ENCODE measurements at regions not wholly inside any gene's neighbourhood (a gene's known extent, or its start where the extent isn't known, plus 50 kb on each side); places are given as distances from the start of the nearest gene placed in this dataset.

DNA sequence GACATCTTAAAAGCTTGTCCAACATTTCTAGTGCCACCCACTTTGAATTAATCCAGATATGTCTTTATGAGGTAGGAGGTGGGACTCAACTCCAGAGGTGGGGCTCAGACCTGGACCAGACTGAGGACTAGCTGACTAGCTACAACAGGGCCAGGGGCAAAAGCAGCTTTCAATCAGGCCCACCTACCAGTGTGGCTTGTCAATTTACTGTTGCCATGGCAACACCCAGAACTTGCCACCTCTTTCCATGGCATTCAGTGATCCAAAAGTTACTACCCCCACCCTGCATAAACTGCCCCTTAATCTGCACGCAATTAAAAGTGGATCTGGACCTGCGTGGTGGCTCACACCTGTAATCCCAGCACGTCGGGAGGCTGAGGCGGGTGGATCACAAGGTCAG lies 113.2 kb upstream of the KAZN start:
- DNase-seq: no peak

DNA sequence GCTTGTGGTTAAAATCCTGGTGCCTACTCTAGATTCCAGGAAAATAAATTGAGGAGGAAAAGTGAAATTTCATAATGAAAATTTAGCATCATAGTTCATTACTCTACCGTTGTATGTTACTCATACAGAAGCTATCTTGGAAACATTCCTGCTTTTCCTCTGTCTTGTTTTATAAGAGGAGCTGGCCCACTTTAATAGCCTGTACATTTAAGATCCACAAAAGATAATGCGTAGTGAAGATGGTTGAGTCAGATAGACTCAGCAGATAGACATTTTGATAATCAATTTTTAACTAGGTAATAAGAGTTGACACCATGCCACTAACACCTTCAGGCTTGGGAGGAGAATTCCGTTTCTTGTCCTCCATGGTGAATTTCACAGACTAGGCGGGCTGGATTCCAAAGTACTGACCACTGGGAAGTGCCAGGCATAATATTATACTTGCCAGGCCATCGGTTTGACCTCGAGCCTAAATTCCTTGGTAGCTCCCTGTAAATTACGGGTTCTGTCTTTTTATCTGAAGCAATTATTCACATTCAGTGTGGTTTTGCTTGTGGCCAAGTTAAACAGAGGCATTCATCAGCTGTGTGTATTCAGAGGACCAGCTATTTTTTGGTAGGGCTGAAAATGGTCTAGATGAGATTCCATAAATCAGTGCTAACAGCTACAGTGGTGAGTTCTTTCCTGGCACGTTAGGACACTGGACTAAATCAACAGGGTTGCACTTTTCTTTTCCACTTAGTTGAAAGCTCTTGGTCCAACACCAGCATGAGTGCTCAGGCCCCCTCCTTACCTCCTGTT lies 111.9 kb upstream of the KAZN start:
- no peak for DNase-seq

DNA sequence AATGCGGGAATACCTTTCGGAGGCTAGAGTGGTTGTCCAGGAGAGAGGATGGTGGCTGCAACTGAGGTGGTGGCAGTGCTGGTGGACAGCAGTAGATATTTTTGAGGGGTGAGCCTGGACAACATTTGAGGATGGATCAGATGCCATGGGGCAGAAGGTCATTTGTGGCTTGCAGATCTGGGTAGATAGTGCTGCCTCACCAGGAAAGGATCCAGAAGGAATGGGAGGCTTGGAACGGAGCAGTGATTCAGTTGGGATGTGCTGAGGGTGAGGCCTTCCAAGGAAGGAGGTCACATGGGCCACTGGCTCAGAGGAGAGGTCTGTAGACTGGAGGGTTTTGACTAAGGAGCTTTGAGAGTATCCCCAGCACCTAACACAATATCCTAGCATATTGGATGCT lies 110.8 kb upstream of the KAZN start:
- DNase-seq: no peak

DNA sequence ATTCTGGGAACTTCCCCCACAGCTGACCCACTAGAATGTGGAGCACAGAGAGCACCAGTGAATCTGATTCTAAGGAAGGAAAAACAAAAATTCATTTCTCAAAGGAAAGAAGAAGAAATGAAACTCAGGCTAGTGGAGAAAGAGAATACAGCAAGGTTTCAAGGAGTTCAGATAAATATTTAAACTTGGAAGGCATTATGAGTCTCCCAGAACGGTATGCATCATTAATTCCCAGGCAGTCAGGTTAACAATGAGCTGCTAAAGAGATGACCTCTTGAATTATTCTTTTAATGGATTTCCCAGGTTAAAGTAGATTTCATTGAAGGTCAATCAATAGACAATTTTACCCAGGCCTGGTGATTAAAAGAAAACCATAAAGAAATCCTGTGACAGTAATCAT lies 103.6 kb upstream of the KAZN start:
- no peak for DNase-seq

DNA sequence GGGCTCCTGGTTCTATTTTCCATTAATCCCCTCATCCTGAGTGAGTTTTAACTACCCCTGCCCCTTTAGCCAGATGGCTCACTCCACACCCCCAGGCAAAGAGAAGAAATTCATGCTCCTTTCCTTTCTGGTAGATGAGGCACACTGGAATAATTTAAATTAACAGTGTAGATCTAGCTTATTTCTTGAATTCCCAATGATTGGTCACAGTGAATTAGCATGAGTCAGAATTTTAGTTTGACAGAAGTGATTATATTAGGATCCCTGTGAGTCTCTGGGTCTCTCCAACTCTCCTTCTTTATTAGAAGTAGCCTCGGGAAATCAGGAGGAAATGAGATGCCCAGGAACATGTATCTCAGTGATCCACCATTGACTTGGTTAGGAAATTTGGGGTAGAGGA lies 103.1 kb upstream of the KAZN start:
- DNase-seq: no peak

DNA sequence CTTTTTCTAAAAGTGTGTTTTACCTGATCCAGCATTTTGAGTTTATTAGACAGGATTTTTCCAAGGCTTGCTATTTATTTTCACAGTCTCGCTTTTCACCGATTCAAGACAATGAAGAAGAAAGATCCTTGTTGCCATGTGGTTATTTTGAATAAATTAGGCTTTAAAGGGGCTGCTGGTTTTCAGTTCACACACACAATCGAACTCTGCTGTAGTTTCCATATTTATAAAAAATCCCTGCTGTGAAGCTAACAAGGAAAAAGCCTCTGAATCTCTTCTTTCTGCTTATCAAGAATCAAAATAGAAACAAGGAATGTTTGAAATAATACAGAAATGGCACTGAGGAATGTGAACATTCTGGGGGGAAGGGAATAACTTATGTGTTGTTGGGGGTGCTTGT lies 102.5 kb upstream of the KAZN start:
- no peak for DNase-seq

DNA sequence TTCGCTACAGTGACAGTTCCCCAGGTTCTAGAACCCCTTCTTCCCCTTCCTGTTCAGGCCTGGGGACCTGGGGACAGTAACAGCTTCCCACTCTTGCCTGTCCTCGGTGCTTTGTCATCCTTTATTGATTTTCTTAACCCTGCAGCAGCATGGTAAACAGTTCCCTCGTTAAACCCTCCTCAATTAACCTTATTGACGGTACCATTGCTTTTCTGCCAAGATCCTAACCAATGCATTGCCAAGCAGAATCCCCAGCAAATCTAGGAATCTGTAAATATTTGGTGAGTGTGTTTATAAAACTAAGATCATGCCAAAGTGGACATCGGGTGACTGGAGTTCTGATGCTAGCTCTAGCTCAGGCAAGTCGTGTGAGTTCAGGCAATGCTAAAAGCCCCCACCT lies 99.6 kb upstream of the KAZN start:
- no peak for DNase-seq

DNA sequence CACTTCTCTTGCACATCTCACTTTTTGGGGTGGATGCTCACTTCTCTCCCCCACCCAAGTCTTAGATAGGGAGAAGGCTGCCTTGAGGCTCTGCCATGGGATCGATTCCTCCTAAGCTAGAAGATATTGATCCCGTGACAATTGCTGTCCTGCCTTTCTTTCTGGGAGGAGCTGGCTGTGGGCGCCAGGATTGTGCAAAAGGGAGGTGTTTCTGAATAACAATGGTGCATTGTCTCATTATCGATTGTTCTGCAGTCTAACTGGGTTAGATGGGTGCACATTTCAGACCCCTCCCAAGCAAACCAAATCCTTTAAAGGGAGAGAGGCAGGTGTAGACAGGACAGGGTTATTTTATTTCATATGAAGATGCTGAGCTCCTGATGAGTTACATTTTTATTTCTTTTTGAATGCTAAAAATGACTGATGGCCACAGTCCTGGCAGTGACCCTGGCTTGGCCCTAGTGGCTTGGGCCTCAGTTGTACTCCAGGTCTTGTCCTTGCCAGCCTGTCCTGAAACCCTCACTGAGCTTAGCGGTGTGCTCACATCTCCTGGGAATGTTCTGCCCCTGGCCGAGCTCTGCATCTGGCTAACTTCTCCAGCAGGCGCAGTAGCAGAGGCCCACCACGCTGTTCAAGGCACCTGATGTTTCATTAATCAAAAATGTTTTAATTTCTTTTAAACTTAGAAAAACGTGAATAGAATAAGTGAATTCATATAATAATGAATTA lies 99.0 kb upstream of the KAZN start:
- no peak for DNase-seq

DNA sequence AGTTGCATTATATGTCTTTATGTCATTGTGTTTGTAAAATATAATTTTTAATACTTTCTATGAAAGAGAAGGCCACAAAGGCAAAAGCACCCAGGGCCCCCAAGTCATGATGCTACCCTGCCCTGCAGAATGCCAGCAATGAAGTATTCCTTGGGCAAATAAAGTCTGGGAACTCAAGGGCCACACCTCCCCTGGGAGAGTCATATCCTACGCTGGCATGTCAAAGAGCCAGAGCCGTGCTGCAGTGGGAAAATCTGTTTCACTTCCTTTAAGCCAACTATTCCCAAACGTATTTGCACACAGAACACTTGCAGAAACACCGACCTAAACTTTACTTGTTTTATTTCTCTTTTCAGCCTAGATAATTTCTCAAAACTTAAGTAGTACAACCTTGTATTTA lies 98.4 kb upstream of the KAZN start:
- no peak for DNase-seq

DNA sequence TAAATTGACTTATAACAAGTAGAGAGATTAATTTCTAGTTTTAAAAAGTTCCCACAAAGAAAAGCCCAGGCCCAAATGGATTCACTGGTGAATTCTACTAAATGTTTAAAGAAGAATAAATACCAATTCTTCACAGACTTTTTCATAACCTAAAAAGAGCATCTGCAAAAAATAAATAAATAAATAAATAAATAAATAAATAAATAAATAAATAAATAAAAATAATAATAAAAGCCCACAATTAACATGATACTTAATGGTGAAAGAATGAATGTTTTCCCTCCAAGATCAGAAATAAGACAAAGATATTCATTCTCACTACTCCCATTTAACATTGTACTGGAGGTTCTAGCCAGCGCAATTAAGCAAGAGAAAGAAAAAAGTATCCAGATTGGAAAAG lies 97.6 kb upstream of the KAZN start:
- DNase-seq: no peak

DNA sequence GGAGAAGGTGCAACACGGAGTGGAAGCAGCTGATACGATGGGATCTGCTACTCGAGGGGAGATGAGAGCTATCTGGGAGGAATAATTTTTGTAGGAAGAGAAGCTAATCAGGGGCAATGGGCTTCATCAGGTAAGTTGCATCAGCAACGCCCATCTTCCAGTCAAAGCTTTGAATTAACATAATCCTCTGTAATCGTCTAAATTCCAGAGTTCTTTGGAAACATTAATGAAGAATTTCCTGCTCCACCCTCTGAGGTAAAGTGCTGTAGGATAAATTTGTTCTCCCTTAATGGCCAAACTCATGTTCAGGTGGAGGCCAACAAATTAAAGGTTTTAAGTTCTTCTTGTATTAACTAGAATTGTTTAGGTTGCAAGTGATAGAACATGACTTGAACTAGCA lies 94.0 kb upstream of the KAZN start:
- no peak for DNase-seq

DNA sequence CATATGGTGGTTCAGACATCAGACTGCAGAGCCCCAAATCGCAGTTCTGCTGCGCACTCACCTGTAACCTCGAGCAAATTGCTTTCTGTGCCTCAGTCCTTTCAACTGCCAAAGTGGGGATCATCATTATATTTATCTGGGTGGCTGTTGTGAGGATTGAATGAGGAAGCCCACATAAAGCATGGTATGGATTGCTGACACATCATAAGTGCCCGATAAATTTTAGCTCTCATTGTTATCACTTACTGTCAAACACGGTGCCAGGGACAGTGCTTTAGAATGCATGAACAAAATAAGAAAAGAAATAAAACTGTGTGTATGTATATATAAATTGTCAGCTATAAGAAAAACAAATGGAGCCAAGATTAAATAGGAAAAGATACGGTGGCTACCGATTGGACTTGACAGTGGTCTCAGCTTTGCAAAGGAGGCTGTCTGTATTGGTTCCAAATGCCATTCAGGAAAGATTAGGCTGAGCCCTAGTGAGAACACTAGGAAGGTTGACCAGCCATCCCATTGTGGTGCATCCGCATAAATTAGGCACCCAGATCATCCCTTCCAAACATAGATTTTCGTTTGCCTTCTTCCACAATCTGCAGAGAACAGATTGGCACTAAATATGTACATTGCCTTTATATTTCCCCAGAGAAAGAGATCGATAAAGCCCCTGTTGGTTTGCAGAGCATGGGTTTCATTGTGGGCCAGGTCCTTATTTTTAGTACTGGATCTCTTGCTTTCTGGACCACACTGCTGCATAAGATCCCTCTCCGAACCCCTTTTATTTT lies 91.8 kb upstream of the KAZN start:
- DNase-seq: no peak

DNA sequence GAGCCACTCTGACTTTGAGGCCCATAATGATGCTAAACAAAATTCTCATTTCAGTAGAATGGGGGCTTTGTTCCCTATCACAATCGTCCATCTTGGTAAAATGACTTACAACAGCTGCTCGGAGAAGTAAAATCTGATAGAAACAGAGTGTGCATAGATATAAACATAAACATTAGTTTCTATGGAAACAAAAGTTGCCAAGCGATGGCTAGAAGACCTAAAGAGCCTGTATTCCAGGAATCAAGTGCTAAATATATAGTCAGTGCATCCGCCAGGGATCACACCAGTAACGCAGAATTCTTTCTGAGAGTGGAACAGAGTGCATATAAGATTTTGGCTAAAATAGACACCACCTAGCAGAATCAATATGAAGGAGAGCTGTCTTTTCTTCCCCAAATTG lies 91.2 kb upstream of the KAZN start:
- DNase-seq: peak in 2 of 56 donors; percentile 9 to 12

DNA sequence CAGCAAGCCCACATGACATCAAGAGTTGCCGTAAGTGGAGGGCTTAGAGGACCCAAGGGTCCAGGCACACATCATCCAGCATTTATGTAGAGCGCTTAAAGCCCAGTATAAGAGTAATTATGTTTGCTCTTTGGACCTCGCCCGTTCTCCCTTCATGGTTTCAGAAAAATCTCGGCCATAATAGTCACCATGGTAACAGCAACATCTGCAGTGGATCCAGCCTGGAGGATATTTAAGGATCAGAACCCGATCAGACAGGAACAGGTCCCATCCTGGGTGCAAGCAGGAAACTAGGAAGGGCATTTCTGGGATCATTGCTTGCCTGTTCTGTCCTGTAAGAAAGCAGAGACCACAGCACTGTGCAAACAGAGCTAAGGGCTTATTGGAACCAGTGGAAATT lies 89.9 kb upstream of the KAZN start:
- no peak for DNase-seq

DNA sequence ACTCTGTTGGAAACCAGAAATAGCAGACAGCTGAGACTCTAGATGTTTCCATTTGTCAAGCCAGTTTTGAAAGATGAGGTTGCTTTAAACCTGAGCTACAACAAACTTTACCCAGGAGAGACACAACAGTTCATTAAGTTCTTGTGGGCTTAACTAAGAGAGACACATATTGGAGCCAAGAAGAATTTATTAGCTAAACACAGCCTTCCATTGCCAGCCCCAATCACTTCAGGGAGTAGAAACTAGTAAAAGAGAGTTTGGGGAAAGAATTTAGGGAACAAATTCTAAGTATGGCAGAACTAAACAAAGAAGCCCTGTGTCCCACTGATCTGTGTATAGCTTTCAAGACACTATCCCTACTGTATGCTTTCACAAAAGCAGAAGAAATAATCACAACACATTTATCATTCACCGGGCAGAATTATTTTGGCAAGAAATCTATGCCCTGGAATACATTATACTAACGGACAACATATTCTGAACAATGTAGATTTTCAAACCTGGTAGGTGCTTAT lies 87.3 kb upstream of the KAZN start:
- DNase-seq: no peak

DNA sequence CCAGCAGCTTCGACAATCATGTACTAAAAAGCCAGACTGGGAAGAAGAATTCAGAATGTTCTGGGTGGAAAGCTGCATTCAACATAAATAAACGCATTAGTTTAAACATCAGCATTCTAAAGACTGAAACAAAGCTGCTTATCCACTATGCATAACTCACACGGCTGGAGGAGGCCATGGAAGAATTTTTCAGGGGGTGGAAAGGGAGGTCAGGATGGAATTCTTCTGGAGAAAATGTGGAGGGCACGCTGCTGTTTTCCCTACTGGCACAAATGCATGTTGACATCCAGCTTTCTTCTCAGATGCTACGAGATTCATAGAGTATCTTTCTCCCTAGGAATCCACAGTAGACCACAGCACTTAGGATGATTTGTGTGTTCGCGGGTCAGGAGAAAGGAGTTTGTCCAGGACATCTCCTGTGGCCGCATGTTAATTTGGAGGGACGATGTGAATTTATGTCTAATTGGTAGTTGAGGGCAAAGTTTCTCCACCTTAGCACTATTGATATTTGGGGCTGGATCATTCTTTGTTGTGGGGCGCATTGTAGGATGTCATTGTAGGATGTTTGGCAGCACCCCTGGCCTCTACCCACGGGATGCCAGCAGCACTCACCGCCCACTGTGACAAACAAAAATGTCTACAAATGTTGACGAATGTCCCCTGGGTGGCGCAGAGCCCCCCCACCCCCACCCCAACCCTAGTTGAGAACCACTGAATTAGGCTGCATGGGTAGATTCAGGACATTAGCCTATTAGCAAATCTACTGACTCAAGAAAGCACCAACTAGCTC lies 86.5 kb upstream of the KAZN start:
- DNase-seq: no peak

DNA sequence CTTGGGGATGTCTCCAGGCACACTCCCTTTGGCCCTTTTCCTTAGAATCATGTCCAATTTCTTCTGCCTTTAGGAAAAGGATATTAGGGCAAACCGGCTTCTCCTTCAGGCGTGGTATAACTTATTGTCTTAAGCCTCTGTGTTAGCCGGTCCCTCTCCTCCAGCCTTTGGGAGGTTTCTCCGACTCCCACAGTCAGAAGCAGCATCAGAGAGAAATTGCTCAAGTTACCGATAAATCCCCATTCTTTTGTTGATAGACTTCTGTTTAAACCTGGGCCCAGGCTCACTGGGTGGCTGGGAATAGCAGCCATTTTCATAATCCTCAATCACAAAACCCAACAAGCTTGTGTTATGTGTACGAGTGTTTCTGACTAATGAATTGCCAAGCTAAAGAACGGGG lies 85.4 kb upstream of the KAZN start:
- no peak for DNase-seq

DNA sequence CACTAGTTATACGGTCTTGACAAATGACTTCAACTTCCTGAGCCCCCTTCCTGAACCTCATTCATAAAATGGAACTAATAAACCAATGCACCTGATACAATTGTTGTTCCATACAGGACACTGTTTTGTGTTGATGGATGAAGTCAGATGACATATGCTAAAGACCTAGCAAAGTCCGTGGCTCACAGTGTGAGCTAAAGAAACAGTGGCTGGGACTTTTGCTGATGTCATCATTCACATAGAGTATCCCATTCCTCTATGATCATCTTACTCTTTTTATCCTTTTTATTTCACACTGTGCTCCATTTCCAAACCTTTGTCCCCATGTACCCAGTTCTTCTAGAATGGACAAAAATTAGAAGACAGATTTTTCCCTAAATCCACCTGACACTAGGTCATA lies 83.7 kb upstream of the KAZN start:
- no peak for DNase-seq

DNA sequence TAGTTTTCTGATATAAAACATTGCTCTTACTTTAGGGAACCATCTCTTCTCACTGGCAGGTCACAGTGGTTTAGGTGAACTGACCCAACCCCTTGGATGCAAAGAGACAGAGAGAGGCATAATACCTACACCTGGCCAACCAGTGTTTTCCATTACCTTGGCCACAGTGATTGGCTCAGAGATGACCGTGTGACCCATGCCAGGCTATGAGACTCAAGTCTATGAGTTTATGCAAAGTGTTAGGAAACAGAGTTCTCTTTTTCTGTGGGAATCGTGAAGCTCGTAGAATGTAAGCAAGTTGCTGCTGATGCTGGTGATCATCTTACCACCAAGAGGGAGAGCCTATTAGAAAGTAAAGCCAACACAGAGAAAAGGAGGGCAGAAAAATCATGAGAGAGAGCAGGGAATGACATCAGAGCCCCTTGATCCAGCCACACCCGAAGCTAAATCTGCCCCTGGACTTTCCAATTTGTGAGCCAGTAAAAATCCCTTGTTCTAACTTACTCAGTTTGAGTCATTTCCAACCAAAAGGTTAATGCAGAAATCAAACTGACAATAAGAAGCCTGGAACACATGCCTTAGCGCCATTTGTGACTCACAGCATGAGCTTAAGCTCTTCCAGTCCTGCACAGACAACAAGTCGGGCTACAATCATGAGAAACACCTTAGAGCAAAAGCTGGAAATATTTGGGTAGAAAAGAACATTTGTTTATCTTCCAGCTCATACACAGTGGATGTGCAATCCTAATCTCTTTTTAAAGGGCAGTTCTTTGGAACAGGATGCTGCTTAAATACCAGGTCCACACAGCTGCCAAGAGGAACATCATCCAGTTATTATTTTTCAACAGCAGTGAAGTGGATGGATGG lies 81.3 kb upstream of the KAZN start:
- DNase-seq: no peak

DNA sequence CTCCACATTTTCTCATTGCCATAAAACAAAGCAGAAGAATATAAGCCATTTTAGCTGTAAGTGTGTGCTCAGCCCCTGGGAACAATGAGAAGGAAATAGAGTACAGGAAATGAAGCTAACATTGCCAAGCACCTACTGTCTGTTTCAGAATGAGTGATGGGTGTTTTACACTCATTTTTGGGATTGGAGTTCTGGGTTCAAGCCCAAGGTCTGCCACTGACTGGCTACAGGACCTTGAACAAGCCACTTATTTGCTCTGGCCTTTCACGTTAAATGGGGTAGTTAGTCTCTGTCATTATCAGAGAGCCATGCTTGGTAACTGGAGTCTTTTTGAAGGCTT lies 80.7 kb upstream of the KAZN start:
- DNase-seq: no peak

DNA sequence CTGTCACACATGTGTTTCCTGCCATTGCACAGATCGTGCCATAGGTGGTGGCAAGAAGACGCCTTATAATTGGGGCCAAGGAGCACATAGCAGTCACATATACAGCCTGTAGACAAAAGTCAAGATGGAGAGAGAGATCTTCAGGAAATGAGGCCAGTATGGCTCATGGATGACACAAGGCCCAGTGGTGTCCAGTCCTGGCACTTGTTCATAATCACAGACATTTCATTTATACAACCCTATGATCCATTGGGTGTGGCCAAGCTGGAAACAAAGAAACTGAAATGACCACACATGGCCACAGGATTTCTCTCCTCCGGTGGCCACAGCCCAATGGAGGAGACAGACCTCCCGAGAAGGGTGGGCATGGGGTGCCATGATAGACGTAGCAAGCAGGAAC lies 78.5 kb upstream of the KAZN start:
- no peak for DNase-seq

Data from amygdala (tissue), 56 donors.